ENCODE measurements at regions not wholly inside any gene's neighbourhood (a gene's known extent, or its start where the extent isn't known, plus 50 kb on each side); places are given as distances from the start of the nearest gene placed in this dataset.

DNA sequence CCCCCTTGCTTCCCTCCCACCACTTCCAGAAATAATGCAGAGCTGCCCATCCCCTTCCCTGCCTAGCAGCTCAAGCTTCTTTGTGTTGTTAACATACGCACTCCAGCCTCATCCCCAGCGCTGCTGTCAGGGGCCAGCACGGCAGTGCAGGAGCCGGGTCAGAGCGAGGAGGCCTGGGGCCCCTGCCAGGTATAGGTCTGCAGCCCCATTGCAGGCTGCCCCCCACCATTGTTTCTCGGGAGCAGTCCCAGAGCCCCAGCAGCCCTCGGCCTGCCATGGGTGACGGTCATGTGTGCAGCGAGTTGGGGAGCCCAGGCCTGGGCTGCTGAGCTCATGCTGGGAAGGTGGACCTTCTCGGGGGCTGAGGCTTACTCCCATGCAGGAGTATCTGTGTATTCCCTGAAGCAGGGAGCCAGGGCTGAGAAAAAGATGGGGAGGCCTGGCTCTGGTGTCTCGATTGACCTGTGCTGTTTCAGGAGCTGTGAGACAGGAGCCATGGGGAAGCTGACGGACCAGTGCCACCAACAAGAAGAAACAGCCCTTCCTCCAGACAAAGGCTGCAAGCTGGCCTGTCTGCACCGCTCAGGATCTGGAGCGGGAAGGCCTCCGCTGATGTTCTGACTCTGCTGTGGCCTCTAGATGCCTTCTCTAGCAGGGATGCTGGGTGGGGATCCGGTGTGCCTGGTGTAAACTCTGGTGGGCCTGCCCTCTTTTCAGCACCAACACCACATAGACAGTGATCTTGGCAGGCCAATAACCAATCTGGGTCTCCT, 220.5 kb upstream of the B3GAT1 start:
- no peak for TF ChIP-seq POLR2A (IDR thresholded peaks at IDR 0.05; ENCODE audit: borderline replicate concordance, extremely low read depth, insufficient read depth, insufficient read length)
- TF ChIP-seq YY1 (IDR thresholded peaks at IDR 0.05; ENCODE audit: extremely low read depth, insufficient replicate concordance, low read depth, low read length): no peak
- TF ChIP-seq, protein P1, sequence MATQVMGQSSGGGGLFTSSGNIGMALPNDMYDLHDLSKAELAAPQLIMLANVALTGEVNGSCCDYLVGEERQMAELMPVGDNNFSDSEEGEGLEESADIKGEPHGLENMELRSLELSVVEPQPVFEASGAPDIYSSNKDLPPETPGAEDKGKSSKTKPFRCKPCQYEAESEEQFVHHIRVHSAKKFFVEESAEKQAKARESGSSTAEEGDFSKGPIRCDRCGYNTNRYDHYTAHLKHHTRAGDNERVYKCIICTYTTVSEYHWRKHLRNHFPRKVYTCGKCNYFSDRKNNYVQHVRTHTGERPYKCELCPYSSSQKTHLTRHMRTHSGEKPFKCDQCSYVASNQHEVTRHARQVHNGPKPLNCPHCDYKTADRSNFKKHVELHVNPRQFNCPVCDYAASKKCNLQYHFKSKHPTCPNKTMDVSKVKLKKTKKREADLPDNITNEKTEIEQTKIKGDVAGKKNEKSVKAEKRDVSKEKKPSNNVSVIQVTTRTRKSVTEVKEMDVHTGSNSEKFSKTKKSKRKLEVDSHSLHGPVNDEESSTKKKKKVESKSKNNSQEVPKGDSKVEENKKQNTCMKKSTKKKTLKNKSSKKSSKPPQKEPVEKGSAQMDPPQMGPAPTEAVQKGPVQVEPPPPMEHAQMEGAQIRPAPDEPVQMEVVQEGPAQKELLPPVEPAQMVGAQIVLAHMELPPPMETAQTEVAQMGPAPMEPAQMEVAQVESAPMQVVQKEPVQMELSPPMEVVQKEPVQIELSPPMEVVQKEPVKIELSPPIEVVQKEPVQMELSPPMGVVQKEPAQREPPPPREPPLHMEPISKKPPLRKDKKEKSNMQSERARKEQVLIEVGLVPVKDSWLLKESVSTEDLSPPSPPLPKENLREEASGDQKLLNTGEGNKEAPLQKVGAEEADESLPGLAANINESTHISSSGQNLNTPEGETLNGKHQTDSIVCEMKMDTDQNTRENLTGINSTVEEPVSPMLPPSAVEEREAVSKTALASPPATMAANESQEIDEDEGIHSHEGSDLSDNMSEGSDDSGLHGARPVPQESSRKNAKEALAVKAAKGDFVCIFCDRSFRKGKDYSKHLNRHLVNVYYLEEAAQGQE (IDR thresholded peaks at IDR 0.05; ENCODE audit: low read depth): no peak
- no peak for TF ChIP-seq RAD21 (IDR thresholded peaks at IDR 0.05; ENCODE audit: low read depth)

Data from HCT116 (cell line).